Gastrocnemius medialis (tissue), 4 donors: ENCODE measurements at regions not wholly inside any gene's neighbourhood (a gene's known extent, or its start where the extent isn't known, plus 50 kb on each side); places are given as distances from the start of the nearest gene placed in this dataset.

Experiments
- ATAC-seq, 2 donors: fragments of 150-250 bp; one replicate each; pipeline ENCODE4 v1.9.1; 2016
- DNase-seq, 2 donors: peaks; one replicate each; pipeline ENCODE4 v3.0.0-alpha.2; 2019
- H3K27ac ChIP-seq, 4 donors: fragments of 200-600 bp; sonication (generic); 1 replicate in 1 of 4; 2 replicates in 3 of 4; pipeline ENCODE4 v1.5.1; 2016 to 2018; ENCODE audit warnings: mild to moderate bottlenecking in 2 of 4, moderate library complexity in 1 of 4
- H3K27me3 ChIP-seq, 3 donors: fragments of 200-600 bp; sonication (generic) in 2 of 3; 1 replicate in 1 of 3; 2 replicates in 2 of 3; pipeline versions ENCODE4 v1.5.1 to v1.6.0; 2016 to 2019; ENCODE audit warnings: mild to moderate bottlenecking in 1 of 3, moderate library complexity in 1 of 3
- H3K36me3 ChIP-seq, 2 donors: fragments of 200-600 bp; sonication (generic) in 1 of 2; one replicate each; pipeline ENCODE4 v1.5.1; 2017 to 2018
- H3K4me1 ChIP-seq, 2 donors: fragments of 200-600 bp; sonication (generic) in 1 of 2; one replicate each; pipeline ENCODE4 v1.5.1; 2016 to 2017; ENCODE audit warnings: mild to moderate bottlenecking in 2 of 2
- H3K4me3 ChIP-seq, 4 donors: fragments of 200-600 bp; sonication (generic) in 3 of 4; 1 replicate in 1 of 4; 2 replicates in 3 of 4; pipeline ENCODE4 v1.5.1; 2016 to 2019; ENCODE audit warnings: mild to moderate bottlenecking in 2 of 4
- H3K9me3 ChIP-seq, 3 donors: fragments of 200-600 bp; sonication (generic) in 2 of 3; 1 replicate in 1 of 3; 2 replicates in 2 of 3; pipeline ENCODE4 v1.5.1; 2016 to 2019
- POLR2A ChIP-seq, 2 donors: fragments of 450-650 bp; IDR thresholded peaks; one replicate each; pipeline ENCODE4 v1.6.1; 2017; ENCODE audit warnings: antibody characterized with exemption in 2 of 2, mild to moderate bottlenecking in 2 of 2, moderate library complexity in 2 of 2
- in situ Hi-C, 4 donors: fragments of 200-750 bp; cut with MboI; loops; one replicate each; pipeline versions ENCODE4 v1.15.0 to v1.8.0; 2017; ENCODE audit warnings: low sequenced_read_pairs in 4 of 4
- intact Hi-C: fragments of 100-400 bp; cut with DNase I; formaldehyde crosslinking; loops from one replicate; pipeline ENCODE4 v1.15.1; 2023; ENCODE audit warnings: low total_unique reads
- TF ChIP-seq, protein P1 (sequence below), 5 experiments: fragments of 450-650 bp in 3 of 5; fragments of 200-600 bp in 2 of 5; sonication (generic) in 2 of 5; IDR thresholded peaks in 4 of 5; conservative IDR thresholded peaks in 1 of 5; 1 replicate in 4 of 5; 2 replicates in 1 of 5; pipeline ENCODE4 v1.5.1; 2016 to 2019; ENCODE audit warnings: antibody characterized with exemption in 5 of 5, mild to moderate bottlenecking in 3 of 5, moderate library complexity in 3 of 5

DNA sequence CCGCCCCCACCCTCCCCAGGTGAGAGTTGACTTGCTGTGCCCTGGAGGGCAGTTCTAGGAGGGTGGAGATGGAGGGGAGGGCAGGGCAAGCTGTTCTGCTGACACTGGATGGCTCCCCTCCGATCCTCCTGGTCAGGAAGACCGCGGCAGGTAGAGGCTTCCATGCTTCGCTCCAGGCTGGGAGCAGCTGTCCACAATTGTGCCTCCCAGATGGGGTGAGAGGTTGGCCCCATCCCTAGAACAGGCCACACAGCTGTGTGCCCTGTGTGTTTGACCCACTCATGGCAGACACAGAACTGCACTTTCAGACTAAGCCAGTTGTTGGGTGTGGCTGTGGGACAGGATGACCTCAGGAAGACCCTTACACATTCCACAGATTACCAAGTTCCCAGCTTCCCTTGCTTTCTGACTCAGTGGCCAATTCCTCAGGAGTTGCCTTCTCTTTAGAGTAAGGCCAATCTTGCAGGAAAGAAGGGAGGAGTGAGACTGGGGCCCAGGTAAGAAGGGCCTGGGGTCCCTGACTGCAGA lies 72.1 kb upstream of the HSPA9 start:
- no peak for ATAC-seq
- intact Hi-C loops: no loop called here
- H3K9me3 ChIP-seq: no peaks in the 10 kb centered on the region
- no peak overlapping the region for H3K27ac ChIP-seq
- in situ Hi-C loops: no loop called here
- H3K27me3 ChIP-seq: no peaks in the 10 kb centered on the region
- TF ChIP-seq, protein P1, sequence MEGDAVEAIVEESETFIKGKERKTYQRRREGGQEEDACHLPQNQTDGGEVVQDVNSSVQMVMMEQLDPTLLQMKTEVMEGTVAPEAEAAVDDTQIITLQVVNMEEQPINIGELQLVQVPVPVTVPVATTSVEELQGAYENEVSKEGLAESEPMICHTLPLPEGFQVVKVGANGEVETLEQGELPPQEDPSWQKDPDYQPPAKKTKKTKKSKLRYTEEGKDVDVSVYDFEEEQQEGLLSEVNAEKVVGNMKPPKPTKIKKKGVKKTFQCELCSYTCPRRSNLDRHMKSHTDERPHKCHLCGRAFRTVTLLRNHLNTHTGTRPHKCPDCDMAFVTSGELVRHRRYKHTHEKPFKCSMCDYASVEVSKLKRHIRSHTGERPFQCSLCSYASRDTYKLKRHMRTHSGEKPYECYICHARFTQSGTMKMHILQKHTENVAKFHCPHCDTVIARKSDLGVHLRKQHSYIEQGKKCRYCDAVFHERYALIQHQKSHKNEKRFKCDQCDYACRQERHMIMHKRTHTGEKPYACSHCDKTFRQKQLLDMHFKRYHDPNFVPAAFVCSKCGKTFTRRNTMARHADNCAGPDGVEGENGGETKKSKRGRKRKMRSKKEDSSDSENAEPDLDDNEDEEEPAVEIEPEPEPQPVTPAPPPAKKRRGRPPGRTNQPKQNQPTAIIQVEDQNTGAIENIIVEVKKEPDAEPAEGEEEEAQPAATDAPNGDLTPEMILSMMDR (IDR thresholded peaks at IDR 0.05 in 4 of 5, conservative IDR thresholded peaks at IDR 0.05 in 1 of 5): no peak
- H3K4me3 ChIP-seq: no peak overlapping the region
- H3K4me1 ChIP-seq: no peaks in the 10 kb centered on the region
- DNase-seq: no peak
- no peaks in the 10 kb centered on the region for H3K36me3 ChIP-seq

DNA sequence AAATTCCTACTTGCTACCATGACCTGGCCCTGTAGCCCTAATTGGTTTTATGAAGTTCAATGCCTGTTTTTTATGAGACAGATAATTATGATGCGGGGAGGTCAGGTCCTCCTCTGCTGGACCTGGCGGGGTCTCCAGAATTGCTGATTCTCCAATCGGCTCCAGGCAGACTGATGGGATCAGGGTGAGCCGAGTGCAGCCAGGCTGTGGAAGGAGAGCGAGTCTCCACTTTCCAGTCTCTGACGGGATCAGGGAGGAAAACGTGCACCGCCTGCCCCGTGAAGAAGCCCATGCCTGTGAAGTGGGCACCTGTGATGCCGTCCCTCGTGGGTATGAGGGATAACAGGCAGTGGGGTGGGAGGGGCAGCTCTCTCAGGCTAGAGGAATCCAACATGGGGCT lies 71.5 kb upstream of the HSPA9 start:
- DNase-seq (no peak), ATAC-seq (no peak)
- Histone ChIP-seq H3K4me3 (no peak overlapping the region), H3K4me1 (no peaks in the 10 kb centered on the region), H3K36me3 (no peaks in the 10 kb centered on the region), H3K27ac (no peak overlapping the region), H3K9me3 (no peaks in the 10 kb centered on the region), H3K27me3 (no peaks in the 10 kb centered on the region)
- in situ Hi-C loops (no loop called here), intact Hi-C loops (no loop called here)
- TF ChIP-seq, protein P1 (IDR thresholded peaks at IDR 0.05 in 4 of 5, conservative IDR thresholded peaks at IDR 0.05 in 1 of 5): no peak
- TF ChIP-seq POLR2A (IDR thresholded peaks at IDR 0.05): no peak

DNA sequence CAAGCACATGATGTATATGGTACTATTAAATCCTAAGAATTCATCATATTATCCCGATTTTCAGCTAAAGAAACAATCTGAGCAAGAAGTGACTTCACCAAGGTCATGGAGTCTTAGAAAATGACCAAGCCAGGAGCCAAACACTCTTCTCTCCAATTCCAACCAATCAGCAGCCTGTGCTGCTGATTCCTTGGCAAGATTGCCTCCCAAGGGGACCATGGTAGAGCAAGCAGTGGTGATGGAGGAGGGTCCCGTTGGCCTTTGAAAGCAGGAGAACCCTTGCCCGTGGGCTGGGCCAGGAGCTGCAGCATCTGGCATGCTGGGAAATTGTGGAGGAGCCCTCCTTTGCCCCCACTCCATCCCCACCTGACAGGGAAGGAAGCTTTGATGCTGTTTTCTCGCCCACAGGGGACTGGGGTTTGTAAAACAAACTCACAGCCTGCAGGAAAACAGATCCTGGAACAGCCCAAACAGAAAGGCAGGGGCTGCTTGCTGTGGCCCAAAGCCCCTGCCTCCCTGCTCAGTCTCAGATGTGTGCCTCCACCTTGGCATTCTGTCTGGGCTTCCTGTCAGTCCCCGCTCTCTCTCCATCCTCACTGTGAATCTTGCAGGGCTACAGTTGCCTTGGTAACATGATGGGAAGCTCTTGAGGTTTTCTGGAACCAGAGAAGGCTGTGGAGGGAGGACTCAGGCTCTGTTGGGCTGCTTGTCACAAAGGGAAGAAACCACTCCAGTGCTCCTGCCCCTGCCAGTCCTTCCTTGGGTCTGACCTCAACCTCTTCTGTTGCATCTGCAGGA lies 70.8 kb upstream of the HSPA9 start:
- Histone ChIP-seq H3K27ac (no peak overlapping the region), H3K9me3 (no peaks in the 10 kb centered on the region), H3K4me3 (no peak overlapping the region), H3K27me3 (no peaks in the 10 kb centered on the region), H3K36me3 (no peaks in the 10 kb centered on the region), H3K4me1 (no peaks in the 10 kb centered on the region)
- TF ChIP-seq, protein P1 (IDR thresholded peaks at IDR 0.05 in 4 of 5, conservative IDR thresholded peaks at IDR 0.05 in 1 of 5): no peak
- TF ChIP-seq POLR2A (IDR thresholded peaks at IDR 0.05): no peak
- intact Hi-C loops: no loop called here
- no peak for DNase-seq
- no peak for ATAC-seq
- in situ Hi-C loops: no loop called here

DNA sequence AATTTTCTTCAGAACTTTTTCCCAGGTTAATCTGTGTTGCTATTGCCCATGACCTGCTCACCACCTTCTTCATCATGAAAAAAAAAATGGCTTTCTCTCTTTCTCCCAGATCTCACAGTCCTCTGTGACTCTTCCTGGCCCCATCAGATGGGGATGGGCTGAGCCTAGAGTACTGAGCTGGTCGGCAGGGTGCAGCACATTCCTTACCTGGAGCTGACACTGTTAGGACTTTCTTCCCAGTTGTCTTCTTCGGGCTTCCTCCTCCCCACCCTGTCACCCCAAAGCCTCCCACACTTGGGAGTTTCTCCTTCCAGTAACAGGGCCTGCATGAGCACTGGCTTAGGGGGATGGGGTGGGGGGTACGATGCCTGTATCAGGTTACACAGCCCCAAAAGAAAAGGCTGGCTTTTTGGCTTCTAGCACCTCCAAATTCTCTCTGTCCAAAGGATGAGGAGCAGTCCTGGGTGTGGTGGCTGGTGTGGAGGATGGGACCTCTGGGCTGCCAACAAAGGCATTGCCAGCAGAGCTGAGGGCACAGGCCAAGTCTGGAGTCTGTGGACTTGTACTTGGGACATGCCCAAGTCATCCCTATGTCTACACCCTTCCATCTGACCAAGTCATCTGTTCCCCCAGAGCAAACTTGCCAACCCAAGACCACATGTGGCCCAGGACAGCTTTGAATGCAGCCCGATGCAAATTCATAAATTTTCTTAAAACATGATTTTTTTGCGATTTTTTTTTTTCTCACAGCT lies 68.0 kb upstream of the HSPA9 start:
- Histone ChIP-seq H3K9me3 (no peaks in the 10 kb centered on the region), H3K36me3 (no peaks in the 10 kb centered on the region), H3K4me1 (no peaks in the 10 kb centered on the region), H3K27ac (no peak overlapping the region), H3K27me3 (no peaks in the 10 kb centered on the region), H3K4me3 (no peak overlapping the region)
- intact Hi-C loops: no loop called here
- TF ChIP-seq, protein P1 (IDR thresholded peaks at IDR 0.05 in 4 of 5, conservative IDR thresholded peaks at IDR 0.05 in 1 of 5): no peak
- no peak for TF ChIP-seq POLR2A (IDR thresholded peaks at IDR 0.05)
- no peak for ATAC-seq
- DNase-seq: no peak
- in situ Hi-C loops: loop anchor here in 1 of 4 donors (5.0 kb wide), 1 partner anchor 614 kb away; no protein-coding TSS in a partner anchor
